ENCODE measurements at regions not wholly inside any gene's neighbourhood (a gene's known extent, or its start where the extent isn't known, plus 50 kb on each side); places are given as distances from the start of the nearest gene placed in this dataset.

DNA sequence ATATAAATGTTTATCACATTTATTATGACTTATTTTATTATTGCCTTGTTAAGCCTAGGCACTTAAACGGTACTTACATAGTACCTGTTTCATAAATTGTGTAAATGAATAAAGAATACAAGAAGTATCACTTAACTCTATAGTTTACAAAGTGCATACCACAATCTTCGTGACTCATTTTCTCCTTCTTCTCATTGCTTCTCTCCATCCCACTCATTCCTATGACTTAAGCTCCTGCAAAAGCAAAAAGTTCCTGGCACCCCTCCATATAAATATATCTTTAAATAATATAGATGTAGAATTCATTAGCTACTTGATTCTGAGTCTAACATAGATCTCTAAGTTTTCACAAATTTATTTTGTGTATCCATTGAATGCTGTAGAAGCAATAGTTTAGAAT lies 1382.0 kb upstream of the CELF2 start:
- no peak for DNase-seq (ENCODE audit: low spot score)

DNA sequence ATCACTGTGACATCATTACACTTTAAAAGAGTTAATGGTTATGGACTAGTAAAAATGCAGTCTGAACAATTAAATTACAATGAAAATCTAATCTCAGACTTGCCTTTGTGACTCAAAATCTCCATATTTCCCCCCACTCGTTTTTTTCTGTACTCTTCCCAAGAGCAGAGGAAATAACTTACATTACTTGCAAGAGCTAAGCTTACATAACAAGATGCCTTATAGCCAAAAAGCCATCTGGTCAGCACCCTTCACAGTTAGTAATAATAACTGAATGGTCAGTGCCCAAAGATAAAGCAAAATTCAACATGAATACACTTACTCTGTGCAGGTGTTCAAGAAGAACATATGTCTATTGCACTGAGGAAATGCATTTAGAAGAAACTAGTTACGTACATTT lies 1381.5 kb upstream of the CELF2 start:
- DNase-seq (ENCODE audit: low spot score) = no peak

GRCh38 chr10:9643782-9644181 lies 1373.9 kb upstream of the CELF2 start:
- no peak for DNase-seq (ENCODE audit: low spot score)

- no peak for DNase-seq (ENCODE audit: low spot score)
Observed at GRCh38 chr10:9645404-9645803, 1372.3 kb upstream of the CELF2 start.

DNA sequence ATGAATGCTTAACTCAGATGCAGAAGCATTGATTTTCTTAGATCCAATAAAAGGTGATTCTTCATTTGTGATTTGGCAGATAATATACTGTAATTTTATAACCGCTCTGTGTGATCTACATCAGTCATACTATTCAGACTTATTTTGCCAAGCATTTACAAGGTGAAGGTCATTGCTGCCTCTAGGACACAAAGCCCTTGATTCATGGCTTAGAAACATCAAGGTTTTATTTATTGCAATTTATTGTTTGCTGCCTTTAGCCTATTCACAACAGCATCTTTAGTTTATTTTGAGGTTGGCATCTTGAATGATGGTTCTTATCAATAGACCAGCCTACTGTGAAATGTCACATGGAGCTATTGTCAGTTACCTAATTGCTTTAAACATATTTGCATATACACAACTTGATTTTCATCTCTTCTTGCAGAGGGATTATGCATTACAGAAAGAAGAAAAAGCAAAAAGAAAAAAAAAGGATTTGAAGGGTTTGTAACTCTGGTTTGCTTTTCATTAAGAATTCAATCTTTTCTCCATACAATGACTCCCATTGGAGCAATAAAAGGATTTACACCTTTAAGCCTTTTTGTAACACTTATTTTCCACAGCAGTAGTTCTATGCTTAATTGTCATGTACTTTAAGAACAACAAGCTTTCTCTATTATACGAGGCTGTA lies 1371.6 kb upstream of the CELF2 start:
- DNase-seq (ENCODE audit: low spot score) = no peak

GRCh38 chr10:9654261-9654660 lies 1363.4 kb upstream of the CELF2 start:
- no peak for DNase-seq (ENCODE audit: low spot score)

DNA sequence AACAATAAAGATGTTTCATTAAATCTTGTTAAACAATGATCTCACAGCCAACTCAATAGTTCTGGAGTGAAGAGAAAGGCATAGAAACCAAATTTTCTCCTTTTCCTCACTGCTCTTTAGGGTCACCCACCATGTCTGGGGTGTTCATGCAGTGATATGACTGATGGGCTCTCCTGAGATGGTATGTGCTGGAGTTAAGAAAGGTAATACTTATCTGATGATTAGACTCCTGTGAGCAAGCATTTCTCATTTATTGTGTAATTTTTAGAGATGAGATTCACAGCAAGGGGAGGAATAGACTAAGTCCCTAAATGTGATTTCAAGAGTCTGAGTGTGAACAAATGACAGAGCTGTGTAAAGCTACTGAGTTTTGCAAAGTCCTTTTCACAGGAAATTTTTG lies 1361.3 kb upstream of the CELF2 start:
- DNase-seq (ENCODE audit: low spot score) = no peak

- no peak for DNase-seq (ENCODE audit: low spot score)
Observed at GRCh38 chr10:9656996-9657395, 1360.7 kb upstream of the CELF2 start.

DNA sequence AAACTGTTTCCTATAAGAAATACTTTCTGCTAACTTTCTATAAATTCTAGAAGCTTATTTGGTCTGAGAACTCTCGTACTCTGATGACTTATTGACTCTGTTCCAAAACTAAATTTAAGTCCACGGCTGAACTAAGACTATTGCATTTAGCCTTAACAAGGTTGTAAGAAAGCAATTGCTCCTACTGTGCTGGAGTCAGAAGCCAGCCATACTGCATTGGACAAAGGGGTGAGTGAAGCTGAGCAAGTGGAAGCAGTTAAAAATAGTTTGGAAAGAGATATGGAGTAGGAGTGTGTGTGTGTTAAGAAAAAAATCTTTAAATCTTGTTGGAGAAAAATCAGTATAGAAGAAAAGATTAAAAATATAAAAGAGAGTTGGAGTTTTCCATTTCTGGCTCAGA lies 1360.1 kb upstream of the CELF2 start:
- no peak for DNase-seq (ENCODE audit: low spot score)

DNA sequence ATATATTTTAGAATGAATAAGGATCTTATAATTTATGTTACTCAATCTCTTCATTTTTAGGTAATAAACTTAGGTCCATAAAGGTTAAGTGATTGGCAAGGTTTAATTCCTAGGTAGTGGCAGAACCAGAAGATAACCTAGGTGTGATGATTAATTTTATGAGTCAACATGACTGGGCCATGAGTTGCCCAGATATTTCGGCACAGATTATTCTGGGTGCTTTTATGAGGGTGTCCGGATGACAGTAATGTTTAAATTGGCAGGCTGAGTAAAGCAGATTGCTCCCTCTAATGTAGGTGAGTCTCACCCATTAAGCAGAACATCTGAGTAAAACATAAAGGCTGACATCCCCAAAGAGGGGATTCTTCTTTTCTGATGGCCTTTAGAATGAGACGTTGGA lies 1349.3 kb upstream of the CELF2 start:
- no peak for DNase-seq (ENCODE audit: low spot score)

DNA sequence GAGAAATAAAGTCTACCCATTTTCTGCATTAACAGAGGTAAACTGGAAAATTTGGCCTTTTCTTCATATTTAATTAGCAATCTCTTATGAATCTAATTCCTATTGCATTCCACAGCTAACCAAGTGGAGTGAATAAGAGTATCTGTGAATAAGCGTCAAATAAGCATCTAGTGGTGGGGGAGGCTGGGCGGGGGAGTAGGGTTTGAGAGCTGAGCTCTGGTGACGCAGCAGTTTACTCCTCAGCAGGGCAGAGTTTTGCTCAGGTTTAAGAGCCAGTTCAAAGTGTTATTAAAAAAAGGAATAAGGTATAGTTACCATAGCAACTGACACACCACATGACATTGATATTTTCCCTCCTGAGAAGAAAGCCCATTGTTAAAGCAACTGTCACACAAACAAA lies 1346.8 kb upstream of the CELF2 start:
- DNase-seq (ENCODE audit: low spot score) = no peak

- DNase-seq (ENCODE audit: low spot score) = no peak
Observed at GRCh38 chr10:9681655-9682054, 1336.0 kb upstream of the CELF2 start.

DNA sequence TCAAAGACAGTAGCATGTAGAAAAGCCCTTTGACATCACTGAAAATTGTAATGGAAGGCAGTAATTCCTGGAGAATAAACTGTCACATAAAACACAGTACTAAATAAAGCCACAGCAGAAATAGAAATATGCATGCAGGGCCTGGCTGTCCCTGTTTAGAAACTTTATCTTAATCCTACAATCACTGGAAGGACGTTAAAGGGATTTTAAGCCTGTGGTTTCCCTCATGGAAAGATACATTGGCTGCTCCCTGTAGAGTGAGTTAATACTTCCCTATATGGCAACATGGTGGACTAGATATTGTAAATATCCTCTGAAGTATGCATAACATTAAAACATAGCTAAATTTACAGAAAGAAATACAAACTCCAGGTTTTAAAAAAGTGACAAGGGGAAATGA lies 1334.9 kb upstream of the CELF2 start:
- no peak for DNase-seq (ENCODE audit: low spot score)

DNA sequence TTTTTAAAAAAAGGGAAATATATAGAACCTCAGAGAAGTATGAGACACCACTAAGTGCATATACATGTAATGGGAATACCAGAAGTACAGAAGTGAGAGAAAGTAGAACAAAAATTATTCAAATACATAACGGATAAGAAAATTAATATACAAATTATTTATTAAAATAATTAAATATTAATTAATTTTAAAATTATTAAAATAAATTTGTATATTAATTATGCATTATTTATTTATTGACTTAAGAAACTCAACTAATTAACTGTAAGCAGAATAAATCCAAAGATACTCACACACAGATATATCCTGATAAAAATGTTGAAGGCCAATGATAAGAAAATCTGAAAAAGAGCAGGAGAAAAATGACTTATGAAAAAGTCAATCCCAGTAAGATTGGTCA lies 1333.5 kb upstream of the CELF2 start:
- no peak for DNase-seq (ENCODE audit: low spot score)

GRCh38 chr10:9685596-9685995 lies 1332.1 kb upstream of the CELF2 start:
- no peak for DNase-seq (ENCODE audit: low spot score)

- no peak for DNase-seq (ENCODE audit: low spot score)
Observed at GRCh38 chr10:9688711-9689110, 1329.0 kb upstream of the CELF2 start.

- DNase-seq (ENCODE audit: low spot score) = no peak
Observed at GRCh38 chr10:9707216-9707615, 1310.5 kb upstream of the CELF2 start.

DNA sequence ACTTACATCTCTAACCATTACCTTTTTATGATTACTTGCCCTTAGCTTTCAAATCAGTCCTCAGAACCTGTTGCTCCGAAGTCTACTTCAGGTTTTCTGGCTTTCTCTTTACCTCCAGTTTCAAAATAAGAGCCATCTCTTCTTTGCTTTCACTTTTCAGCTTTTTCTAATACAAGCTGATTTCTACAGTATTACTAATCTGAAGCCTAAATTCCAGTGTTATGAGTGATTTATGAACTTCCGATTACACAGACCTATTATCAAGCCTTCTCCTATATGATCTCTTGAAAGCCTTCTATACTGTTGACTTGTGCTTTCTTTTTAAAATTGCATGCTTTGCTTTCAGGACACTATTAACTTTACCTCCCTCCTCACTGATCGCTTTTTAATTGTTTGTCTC lies 1307.8 kb upstream of the CELF2 start:
- DNase-seq (ENCODE audit: low spot score) = no peak

GRCh38 chr10:9712393-9712792 lies 1305.3 kb upstream of the CELF2 start:
- no peak for DNase-seq (ENCODE audit: low spot score)

DNA sequence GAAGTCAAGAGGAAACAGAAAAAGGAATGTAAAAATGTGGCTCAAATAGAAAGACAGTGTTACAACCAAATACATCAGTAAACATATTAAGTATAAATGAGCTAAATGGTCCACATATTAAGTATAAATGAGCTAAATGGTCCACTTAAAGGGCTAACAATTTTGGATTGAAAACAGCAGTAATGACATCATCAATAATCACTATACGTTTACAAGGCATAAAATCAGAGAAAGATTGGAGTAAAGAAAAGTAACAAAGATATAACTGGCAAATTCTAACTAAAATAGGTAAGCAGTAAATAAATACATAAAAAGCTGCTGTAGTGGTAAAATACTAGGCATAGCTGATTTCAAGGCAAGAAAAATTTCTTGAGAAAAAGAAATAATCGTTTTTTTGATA lies 1298.4 kb upstream of the CELF2 start:
- DNase-seq (ENCODE audit: low spot score) = no peak

DNA sequence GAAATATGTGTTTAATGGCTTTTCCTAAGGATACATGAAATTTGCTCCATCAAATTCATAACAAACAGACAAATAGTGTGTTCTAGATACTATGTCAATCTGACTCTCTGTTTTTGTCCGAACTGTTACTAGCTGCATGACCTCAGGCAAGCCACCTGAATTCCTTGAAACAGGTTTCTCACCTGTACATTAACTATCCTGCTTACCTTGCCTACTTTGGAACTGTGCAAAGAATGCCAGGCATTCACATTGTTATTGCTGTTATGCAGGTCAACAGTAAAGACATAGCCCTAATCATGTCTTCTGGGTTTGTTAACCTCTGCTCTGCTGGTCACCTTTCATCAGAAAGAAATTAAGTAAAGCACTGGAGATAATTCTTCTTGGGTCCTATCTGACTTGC lies 1283.9 kb upstream of the CELF2 start:
- DNase-seq (ENCODE audit: low spot score) = no peak

DNA sequence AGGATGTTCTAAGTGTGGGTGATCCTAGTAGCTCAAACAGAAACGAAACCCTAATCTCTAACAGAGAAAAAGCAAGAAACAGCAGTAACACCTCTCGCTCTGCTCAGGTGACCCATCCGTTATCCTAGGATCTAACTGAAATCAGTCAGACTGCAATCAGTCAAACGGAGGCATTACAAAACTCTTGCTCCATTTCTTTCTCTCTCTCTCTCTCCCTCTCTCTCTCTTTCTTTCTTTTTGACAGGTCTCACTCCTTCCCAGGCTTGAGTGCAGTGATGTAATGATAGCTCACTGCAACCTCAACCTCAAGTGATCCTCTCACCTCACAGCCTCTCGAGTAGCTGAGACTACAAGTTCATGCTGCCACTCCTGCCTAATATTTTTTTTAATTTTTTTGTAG lies 1283.5 kb upstream of the CELF2 start:
- DNase-seq (ENCODE audit: low spot score) = no peak

DNA sequence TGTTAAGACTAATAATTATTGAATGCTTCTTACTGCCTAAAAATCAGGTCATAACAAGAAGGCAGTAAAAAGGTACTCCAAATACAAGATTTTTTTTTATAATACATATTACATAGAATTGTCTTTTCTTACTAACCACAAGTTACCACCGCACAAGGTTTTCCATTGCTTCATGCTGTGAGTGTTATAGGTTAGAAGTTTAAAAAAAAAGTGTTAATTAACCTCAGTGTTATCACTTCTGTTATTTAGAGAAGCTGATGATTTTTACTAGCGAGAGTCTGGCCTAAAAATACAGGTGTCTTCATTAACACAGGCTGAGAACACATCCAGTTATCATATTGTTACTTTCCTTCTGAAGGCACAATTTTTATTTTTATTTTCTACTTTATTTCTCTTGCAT lies 1281.9 kb upstream of the CELF2 start:
- DNase-seq (ENCODE audit: low spot score) = no peak

DNA sequence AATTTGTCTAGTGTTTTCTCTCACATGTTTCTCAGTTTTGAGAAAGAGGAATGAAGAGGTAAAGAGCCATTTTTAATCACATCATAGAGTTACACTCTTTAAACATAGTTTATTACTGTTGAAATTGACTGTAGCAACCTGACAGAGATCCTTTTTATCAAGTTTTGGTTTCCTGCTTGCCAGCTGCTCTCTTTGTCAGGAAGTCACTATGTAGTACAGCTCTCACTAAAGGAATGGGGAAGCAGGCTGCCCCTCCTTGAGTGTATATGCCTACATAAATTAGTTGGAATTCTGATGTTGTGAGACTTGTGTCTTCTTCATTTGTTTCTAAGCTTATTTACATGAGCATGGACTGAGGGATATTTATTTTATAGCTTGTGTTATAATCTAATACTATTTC lies 1274.0 kb upstream of the CELF2 start:
- DNase-seq (ENCODE audit: low spot score) = no peak

- no peak for DNase-seq (ENCODE audit: low spot score)
Observed at GRCh38 chr10:9745158-9745557, 1272.5 kb upstream of the CELF2 start.

All from AG20443 (cell line).